ENCODE measurements at regions not wholly inside any gene's neighbourhood (a gene's known extent, or its start where the extent isn't known, plus 50 kb on each side); places are given as distances from the start of the nearest gene placed in this dataset.
"Not testable (repeated sequence)": the region's sequence is repeated elsewhere in the genome, so short reads cannot be mapped to it uniquely, and the experiment has no call there.

DNA sequence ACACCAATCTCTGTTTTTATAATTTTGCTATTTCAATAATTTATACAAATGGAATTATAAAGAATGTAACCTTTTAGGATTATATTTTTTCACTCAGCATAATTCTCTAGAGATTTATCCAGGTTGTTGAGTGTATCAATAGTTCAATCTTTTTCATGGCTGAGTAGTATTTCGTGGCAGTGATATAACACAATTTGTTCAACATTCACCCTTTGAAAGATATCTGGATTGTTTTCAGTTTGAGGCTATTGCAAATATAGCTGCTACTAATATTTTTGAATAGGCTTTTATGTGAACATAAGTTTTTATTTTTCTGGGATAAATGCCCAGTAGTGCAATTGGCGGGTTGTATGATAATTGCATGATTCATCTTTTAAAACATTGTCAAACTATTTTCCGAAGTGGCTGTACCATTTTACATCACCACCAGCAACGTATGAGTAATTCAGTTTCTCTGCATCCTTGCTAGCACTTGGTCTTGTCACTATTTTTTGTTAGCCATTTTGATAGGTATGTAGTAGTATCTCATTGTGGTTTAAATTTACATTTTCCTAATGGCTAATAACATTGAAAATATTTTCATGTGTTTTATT, 55.6 kb upstream of the ABCD3 start:
- Histone ChIP-seq H3K4me3 (ENCODE audit: extremely low read depth, insufficient read depth, low read length, poor library complexity, severe bottlenecking) (no peak overlapping the region), H3K4me1 (ENCODE audit: control insufficient read depth, insufficient read depth, low read length, poor library complexity, severe bottlenecking) (no peaks in the 10 kb centered on the region), H3K27ac (ENCODE audit: low read depth, low read length, severe bottlenecking) (no peak overlapping the region), H3K36me3 (ENCODE audit: control insufficient read depth, insufficient read depth, low read length) (no peaks in the 10 kb centered on the region), H3K9me3 (ENCODE audit: control insufficient read depth, low read length) (peaks cover 4% of the 10 kb centered on the region)
- WGBS, 2 experiments (ENCODE audit: insufficient coverage in 2 of 2): 100% methylated on average over 1 of the region's 4 CpGs; no CpG with 5 or more reads in 1 of the 2 experiments

DNA sequence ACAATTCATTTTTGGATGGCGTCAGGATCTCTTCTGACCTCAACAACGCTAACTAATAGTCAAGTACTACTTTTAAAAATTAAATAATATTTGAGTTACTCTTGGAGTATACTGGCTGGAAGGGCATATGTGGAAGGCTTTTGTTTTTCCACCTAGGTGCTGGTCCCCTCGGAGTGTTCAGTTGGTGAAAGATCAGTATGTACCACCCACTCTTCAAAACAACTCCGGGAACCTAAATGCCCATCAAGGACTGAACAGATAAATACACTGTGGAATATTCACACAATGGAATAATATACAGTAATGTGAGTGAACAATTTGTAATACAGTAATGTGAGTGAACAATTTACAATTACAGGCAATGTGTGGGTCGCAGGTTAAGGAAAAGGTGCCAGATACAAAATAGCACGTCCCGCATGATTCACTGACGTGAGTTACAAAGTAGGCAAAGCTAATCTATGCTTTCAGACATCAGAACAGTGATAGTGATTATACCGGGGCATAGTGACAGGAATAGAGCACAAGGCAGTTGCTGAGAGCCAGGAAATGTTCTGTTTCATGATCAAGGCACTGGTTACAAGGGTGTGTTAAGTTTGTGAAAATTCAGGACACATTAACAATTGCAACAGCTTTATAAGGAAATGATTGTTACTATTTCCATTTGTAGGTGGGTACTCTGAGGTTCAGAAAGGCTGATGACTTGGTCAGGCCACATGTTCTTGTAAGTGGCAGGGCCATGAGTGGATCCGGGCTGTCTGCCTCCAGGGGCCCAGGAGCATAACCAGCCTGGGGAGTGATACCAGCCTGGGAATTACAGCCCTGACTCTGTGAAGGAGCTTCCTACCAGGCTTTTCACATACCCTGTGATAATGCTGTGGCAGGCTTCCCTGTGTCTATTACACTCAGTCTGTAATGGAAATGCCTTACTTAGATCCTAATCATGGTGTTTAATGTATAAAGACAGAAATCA, 59.3 kb upstream of the ABCD3 start:
- WGBS, 2 experiments (ENCODE audit: insufficient coverage in 2 of 2): 99% methylated on average over 5 to 6 of the region's 10 CpGs
- no peaks in the 10 kb centered on the region for H3K36me3 ChIP-seq (ENCODE audit: control insufficient read depth, insufficient read depth, low read length)
- H3K4me1 ChIP-seq (ENCODE audit: control insufficient read depth, insufficient read depth, low read length, poor library complexity, severe bottlenecking): no peaks in the 10 kb centered on the region
- H3K4me3 ChIP-seq (ENCODE audit: extremely low read depth, insufficient read depth, low read length, poor library complexity, severe bottlenecking): no peak overlapping the region
- no peak overlapping the region for H3K27ac ChIP-seq (ENCODE audit: low read depth, low read length, severe bottlenecking)
- H3K9me3 ChIP-seq (ENCODE audit: control insufficient read depth, low read length): no peaks in the 10 kb centered on the region

DNA sequence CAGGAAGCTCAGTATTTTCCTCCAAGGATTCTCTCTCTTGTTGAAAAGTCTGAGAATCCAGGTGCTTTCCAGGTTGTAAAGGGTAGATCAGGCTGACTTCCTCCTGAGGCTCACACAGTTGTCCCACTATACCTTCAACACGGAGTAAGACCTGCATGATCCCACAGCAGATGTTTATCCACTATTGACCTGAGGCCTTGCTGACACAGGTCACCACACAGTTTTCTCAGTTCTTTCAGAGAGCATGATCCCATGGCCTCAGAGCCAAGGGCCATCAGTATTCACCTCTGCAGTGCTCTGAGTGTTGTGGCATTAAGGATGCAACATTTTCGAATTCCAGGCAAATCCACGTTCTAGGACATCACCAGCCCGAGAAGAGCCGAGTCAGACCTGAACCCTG, 60.5 kb upstream of the ABCD3 start:
- WGBS, 2 experiments (ENCODE audit: insufficient coverage in 2 of 2): 92 to 98% methylated on average over 5 of the region's 5 CpGs
- Histone ChIP-seq H3K4me1 (ENCODE audit: control insufficient read depth, insufficient read depth, low read length, poor library complexity, severe bottlenecking) (no peaks in the 10 kb centered on the region), H3K36me3 (ENCODE audit: control insufficient read depth, insufficient read depth, low read length) (no peaks in the 10 kb centered on the region), H3K27ac (ENCODE audit: low read depth, low read length, severe bottlenecking) (no peak overlapping the region), H3K9me3 (ENCODE audit: control insufficient read depth, low read length) (no peaks in the 10 kb centered on the region), H3K4me3 (ENCODE audit: extremely low read depth, insufficient read depth, low read length, poor library complexity, severe bottlenecking) (no peak overlapping the region)

DNA sequence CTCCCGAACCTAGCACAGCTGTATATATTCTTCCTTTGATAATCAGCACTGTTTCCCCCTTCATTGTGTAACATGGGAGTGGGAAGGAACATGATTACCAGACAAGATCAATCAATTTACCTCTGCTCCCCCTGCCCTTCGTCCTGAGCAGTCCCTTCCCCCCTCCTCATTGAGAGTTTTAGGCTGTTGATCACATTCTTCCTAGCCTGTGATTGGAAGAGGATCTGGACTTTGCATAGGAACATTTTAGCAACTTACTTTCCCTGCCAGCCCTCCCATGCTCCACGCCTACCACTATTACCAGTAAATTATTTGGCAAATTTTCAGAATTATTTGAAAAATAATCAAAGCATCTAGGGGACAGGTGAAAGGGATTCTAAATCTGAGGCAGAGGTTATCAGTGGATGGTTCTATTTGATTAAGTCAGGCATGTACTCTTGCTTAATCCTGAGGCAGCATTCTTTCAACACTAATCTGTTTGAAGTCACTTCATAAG, 62.7 kb upstream of the ABCD3 start:
- no peaks in the 10 kb centered on the region for H3K36me3 ChIP-seq (ENCODE audit: control insufficient read depth, insufficient read depth, low read length)
- WGBS, 2 experiments (ENCODE audit: insufficient coverage in 2 of 2): no CpG with 5 or more reads among the region's 3 CpGs

DNA sequence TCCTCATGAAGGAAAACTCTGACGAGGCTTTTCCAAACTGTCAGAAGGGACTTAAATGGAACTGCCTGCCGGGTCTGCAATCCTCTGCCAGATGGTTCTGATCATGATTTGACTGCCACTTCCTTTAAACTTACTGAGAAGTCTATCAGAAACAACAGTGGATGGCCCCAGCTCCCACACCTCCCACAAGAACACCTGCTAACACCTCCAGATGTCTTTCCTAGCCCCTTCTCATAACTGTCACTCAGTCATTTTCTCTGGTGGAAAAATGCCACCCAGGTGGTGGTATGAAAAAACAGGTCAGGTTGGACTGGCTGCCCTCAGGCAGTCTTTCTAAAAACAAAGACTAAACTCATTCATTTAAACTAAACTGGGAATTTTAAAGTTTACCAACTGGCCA, 66.7 kb upstream of the ABCD3 start:
- Histone ChIP-seq H3K4me1 (ENCODE audit: control insufficient read depth, insufficient read depth, low read length, poor library complexity, severe bottlenecking) (no peaks in the 10 kb centered on the region), H3K9me3 (ENCODE audit: control insufficient read depth, low read length) (no peaks in the 10 kb centered on the region), H3K4me3 (ENCODE audit: extremely low read depth, insufficient read depth, low read length, poor library complexity, severe bottlenecking) (no peak overlapping the region), H3K36me3 (ENCODE audit: control insufficient read depth, insufficient read depth, low read length) (no peaks in the 10 kb centered on the region), H3K27ac (ENCODE audit: low read depth, low read length, severe bottlenecking) (no peak overlapping the region)
- 81% methylated on average over 2 of the region's 2 CpGs for WGBS, 2 experiments (ENCODE audit: insufficient coverage in 2 of 2)

More for the DNA sequence above, 62.7 kb upstream of the ABCD3 start:
- no peak overlapping the region for H3K27ac ChIP-seq (ENCODE audit: low read depth, low read length, severe bottlenecking)
- no peaks in the 10 kb centered on the region for H3K4me1 ChIP-seq (ENCODE audit: control insufficient read depth, insufficient read depth, low read length, poor library complexity, severe bottlenecking)
- no peak overlapping the region for H3K4me3 ChIP-seq (ENCODE audit: extremely low read depth, insufficient read depth, low read length, poor library complexity, severe bottlenecking)
- no peaks in the 10 kb centered on the region for H3K9me3 ChIP-seq (ENCODE audit: control insufficient read depth, low read length)

DNA sequence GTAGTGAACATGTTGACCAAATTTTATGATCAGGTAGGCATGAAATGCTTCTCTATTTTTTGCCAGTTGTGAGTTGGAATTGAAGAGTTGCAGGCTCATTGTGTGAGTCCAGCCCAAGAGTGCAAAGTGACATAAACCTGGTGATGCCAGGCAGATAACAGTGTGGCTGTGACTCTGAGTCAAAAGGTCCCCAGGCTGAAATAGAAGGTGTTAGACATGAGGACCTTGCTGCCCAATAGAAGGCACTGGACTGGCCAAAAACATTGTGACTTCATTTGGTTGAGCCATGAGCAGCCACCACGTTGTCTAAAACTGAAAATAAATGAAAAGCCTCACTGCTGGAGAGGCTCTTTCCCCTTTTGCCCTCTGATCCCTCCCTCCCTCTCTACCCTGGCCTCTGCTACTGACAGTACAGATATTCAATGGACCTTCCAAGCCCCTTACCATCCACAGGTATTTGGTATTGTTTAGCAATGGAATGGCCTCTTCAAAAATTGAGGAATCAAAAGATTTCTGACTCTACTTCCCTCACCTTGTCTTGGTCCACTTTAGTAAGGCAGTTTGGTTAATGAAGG, 67.8 kb upstream of the ABCD3 start:
- H3K4me3 ChIP-seq (ENCODE audit: extremely low read depth, insufficient read depth, low read length, poor library complexity, severe bottlenecking): no peak overlapping the region
- H3K27ac ChIP-seq (ENCODE audit: low read depth, low read length, severe bottlenecking): no peak overlapping the region
- 20% methylated on average over 1 of the region's 1 CpG; no CpG with 5 or more reads in 1 of the 2 experiments for WGBS, 2 experiments (ENCODE audit: insufficient coverage in 2 of 2)
- no peaks in the 10 kb centered on the region for H3K9me3 ChIP-seq (ENCODE audit: control insufficient read depth, low read length)
- H3K4me1 ChIP-seq (ENCODE audit: control insufficient read depth, insufficient read depth, low read length, poor library complexity, severe bottlenecking): no peaks in the 10 kb centered on the region
- no peaks in the 10 kb centered on the region for H3K36me3 ChIP-seq (ENCODE audit: control insufficient read depth, insufficient read depth, low read length)

DNA sequence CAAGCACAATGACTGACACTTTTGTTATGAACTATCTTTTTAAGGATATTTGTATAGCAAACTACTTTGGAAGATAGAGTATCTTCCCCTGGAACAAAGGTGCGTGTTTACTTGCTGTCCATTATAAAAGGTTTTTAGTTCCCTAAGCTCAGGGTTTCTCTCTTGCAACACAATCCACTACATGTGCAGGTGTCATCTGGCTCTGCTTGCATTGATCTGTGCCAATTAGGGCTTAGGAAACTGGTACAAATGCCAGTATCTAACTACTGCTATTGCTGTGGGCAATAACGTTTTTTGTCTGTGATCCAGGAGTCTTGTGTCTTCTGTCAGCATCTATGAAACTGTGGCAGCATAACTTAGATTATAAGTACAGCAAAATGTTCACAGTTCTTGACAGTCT, 68.3 kb upstream of the ABCD3 start:
- 83 to 100% methylated on average over 1 of the region's 2 CpGs for WGBS, 2 experiments (ENCODE audit: insufficient coverage in 2 of 2)
- no peaks in the 10 kb centered on the region for H3K4me1 ChIP-seq (ENCODE audit: control insufficient read depth, insufficient read depth, low read length, poor library complexity, severe bottlenecking)

DNA sequence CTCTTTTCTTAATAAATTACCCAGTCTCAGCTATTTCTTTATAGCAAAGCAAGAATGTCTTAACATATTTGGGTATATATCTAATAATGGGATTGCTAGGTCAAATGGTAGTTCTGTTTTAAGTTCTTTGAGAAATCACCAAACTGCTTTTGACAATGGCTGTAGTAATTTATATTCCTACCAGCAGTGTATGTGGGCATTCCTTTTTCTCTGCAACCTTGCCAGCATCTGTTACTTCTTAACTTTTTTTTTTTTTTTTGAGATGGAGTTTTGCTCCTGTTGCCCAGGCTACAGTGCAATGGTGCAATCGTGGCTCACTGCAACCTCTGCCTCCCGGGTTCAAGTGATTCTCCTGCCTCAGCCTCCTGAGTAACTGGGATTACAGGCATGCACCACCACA, 69.8 kb upstream of the ABCD3 start:
- H3K27ac ChIP-seq (ENCODE audit: low read depth, low read length, severe bottlenecking); H3K36me3 ChIP-seq (ENCODE audit: control insufficient read depth, insufficient read depth, low read length); H3K4me3 ChIP-seq (ENCODE audit: extremely low read depth, insufficient read depth, low read length, poor library complexity, severe bottlenecking); H3K9me3 ChIP-seq (ENCODE audit: control insufficient read depth, low read length); H3K4me1 ChIP-seq (ENCODE audit: control insufficient read depth, insufficient read depth, low read length, poor library complexity, severe bottlenecking): not testable (repeated sequence)
- WGBS, 2 experiments (ENCODE audit: insufficient coverage in 2 of 2): no CpG with 5 or more reads among the region's 2 CpGs

More for the DNA sequence above, 68.3 kb upstream of the ABCD3 start:
- Histone ChIP-seq H3K36me3 (ENCODE audit: control insufficient read depth, insufficient read depth, low read length) (no peaks in the 10 kb centered on the region), H3K9me3 (ENCODE audit: control insufficient read depth, low read length) (no peaks in the 10 kb centered on the region), H3K4me3 (ENCODE audit: extremely low read depth, insufficient read depth, low read length, poor library complexity, severe bottlenecking) (no peak overlapping the region), H3K27ac (ENCODE audit: low read depth, low read length, severe bottlenecking) (no peak overlapping the region)

DNA sequence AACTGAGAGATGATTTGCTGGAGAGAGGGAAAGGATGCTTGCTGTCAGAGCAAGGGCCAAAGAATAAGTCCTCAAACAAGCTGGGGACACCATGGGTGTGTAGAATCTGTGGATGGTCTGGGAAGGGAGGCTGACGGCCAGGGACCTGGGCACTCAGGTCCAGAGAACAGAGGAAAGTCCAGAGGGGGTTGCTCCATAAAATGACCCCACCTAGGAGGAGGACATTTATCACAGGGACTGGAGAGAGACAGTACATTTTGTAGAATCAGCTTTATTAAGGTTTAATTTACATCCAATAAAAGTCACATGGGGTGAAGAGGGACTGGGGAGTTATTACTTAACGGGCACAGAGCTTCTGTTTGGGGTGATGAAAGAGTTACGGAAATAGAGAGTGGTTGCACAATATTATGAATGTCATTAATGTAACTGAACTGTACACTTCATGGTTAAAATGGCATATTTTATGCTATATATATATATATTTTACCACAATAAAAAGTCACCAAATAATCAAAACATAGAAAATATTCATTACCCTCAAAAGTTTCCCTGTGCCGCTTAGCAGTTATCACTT, 73.0 kb upstream of the ABCD3 start:
- WGBS, 2 experiments (ENCODE audit: insufficient coverage in 2 of 2): 100% methylated on average over 1 of the region's 4 CpGs
- Histone ChIP-seq H3K27ac (ENCODE audit: low read depth, low read length, severe bottlenecking) (no peak overlapping the region), H3K36me3 (ENCODE audit: control insufficient read depth, insufficient read depth, low read length) (no peaks in the 10 kb centered on the region), H3K4me3 (ENCODE audit: extremely low read depth, insufficient read depth, low read length, poor library complexity, severe bottlenecking) (no peak overlapping the region), H3K9me3 (ENCODE audit: control insufficient read depth, low read length) (no peaks in the 10 kb centered on the region), H3K4me1 (ENCODE audit: control insufficient read depth, insufficient read depth, low read length, poor library complexity, severe bottlenecking) (no peaks in the 10 kb centered on the region)

DNA sequence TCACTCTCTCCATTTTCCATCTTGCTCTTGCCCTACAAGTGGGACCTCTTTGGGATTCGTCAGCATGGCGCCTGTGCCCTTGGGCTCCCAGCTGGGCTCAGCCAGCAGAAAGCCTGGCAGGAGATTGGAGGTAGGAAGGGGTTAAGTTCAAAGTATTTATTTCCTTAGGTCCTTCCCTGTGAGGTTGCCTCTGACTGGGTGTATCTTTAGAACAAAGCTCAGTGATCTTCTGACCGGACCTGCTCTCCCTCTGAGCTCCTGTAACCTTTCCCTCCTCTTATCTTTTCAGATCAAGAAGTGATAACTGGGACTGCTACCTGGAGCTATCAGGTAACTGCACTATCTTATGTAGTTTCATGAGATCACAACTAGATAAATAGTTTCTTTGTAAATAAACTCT, 75.8 kb upstream of the ABCD3 start:
- WGBS, 2 experiments (ENCODE audit: insufficient coverage in 2 of 2): 50 to 83% methylated on average over 1 to 2 of the region's 3 CpGs

More for the DNA sequence above, 75.8 kb upstream of the ABCD3 start:
- Histone ChIP-seq H3K27ac (ENCODE audit: low read depth, low read length, severe bottlenecking) (no peak overlapping the region), H3K9me3 (ENCODE audit: control insufficient read depth, low read length) (no peaks in the 10 kb centered on the region), H3K36me3 (ENCODE audit: control insufficient read depth, insufficient read depth, low read length) (no peaks in the 10 kb centered on the region), H3K4me3 (ENCODE audit: extremely low read depth, insufficient read depth, low read length, poor library complexity, severe bottlenecking) (no peak overlapping the region), H3K4me1 (ENCODE audit: control insufficient read depth, insufficient read depth, low read length, poor library complexity, severe bottlenecking) (no peaks in the 10 kb centered on the region)

Measured in mesodermal cell (in vitro differentiated cells).